Gastroesophageal sphincter (tissue), 3 donors: ENCODE measurements at regions not wholly inside any gene's neighbourhood (a gene's known extent, or its start where the extent isn't known, plus 50 kb on each side); places are given as distances from the start of the nearest gene placed in this dataset.

ENCODE experiments used
- CTCF ChIP-seq, 4 experiments: fragments of 200-600 bp in 2 of 4; fragments of 450-650 bp in 2 of 4; sonication (generic) in 1 of 4; IDR thresholded peaks; one replicate each; pipeline ENCODE4 v1.5.1; 2017 to 2019; ENCODE audit warnings: antibody characterized with exemption in 4 of 4, mild to moderate bottlenecking in 2 of 4, moderate library complexity in 2 of 4
- POLR2A ChIP-seq, 2 donors: fragments of 450-650 bp; IDR thresholded peaks; one replicate each; pipeline ENCODE4 v1.6.1; 2017; ENCODE audit warnings: antibody characterized with exemption in 2 of 2, mild to moderate bottlenecking in 2 of 2, moderate library complexity in 1 of 2
- POLR2AphosphoS5 ChIP-seq: sonication (generic); formaldehyde crosslinking; IDR thresholded peaks from one replicate; pipeline ENCODE4 v1.6.1; 2017; ENCODE audit warnings: antibody characterized with exemption

GRCh38 chr4:153909672-153910071 is 120.8 kb upstream of the SFRP2 start:
- TF ChIP-seq CTCF (IDR thresholded peaks at IDR 0.05) (no peak), POLR2A (IDR thresholded peaks at IDR 0.05) (no peak), POLR2AphosphoS5 (no peak)
